GM23338 (cell line): ENCODE measurements at regions not wholly inside any gene's neighbourhood (a gene's known extent, or its start where the extent isn't known, plus 50 kb on each side); places are given as distances from the start of the nearest gene placed in this dataset.

Source experiments
- ATAC-seq: fragments of 200-7000 bp; cut with Tn5 transposase; 3 replicates; pipeline ENCODE4 v1.9.1; 2020
- DNase-seq: peaks from one replicate; pipeline ENCODE4 v3.0.0-alpha.2; 2015; ENCODE audit warnings: low spot score
- H2AFZ ChIP-seq: fragments of 200-600 bp; sonication (generic); 2 replicates; pipeline ENCODE4 v1.8.0; 2016; ENCODE audit warnings: antibody characterized with exemption, mild to moderate bottlenecking, moderate library complexity
- H3F3A ChIP-seq: fragments of 200-600 bp; sonication (generic); replicated peaks from 2 replicates; pipeline ENCODE4 v1.8.0; 2017; ENCODE audit warnings: antibody characterized with exemption, mixed run types, low read depth
- H3K27ac ChIP-seq: fragments of 200-600 bp; sonication (generic); 2 replicates; pipeline ENCODE4 v1.6.1; 2016; ENCODE audit warnings: low read depth
- H3K27me3 ChIP-seq: fragments of 200-600 bp; sonication (generic); 2 replicates; pipeline ENCODE4 v1.8.0; 2016; ENCODE audit warnings: mild to moderate bottlenecking, mixed run types, moderate library complexity; ENCODE audit not compliant: insufficient read depth
- H3K36me3 ChIP-seq: fragments of 200-600 bp; sonication (generic); 2 replicates; pipeline ENCODE4 v1.8.0; 2016; ENCODE audit warnings: mild to moderate bottlenecking; ENCODE audit not compliant: insufficient read depth
- H3K4me1 ChIP-seq: fragments of 200-600 bp; sonication (generic); 2 replicates; pipeline ENCODE4 v1.8.0; 2016; ENCODE audit warnings: mild to moderate bottlenecking, moderate library complexity; ENCODE audit not compliant: insufficient read depth
- H3K4me2 ChIP-seq: fragments of 200-600 bp; sonication (generic); 2 replicates; pipeline ENCODE4 v1.7.1; 2017; ENCODE audit warnings: mixed run types
- H3K4me3 ChIP-seq: fragments of 200-600 bp; sonication (generic); 2 replicates; pipeline ENCODE4 v1.6.1; 2016; ENCODE audit warnings: mixed run types
- H3K79me2 ChIP-seq: fragments of 200-600 bp; sonication (generic); replicated peaks from 2 replicates; pipeline ENCODE4 v1.8.0; 2017; ENCODE audit warnings: mild to moderate bottlenecking; ENCODE audit not compliant: insufficient read depth
- H3K9me2 ChIP-seq: fragments of 200-600 bp; sonication (generic); 2 replicates; pipeline ENCODE4 v1.8.0; 2017; ENCODE audit not compliant: insufficient read depth
- H4K20me1 ChIP-seq: fragments of 200-600 bp; sonication (generic); replicated peaks from 2 replicates; pipeline ENCODE4 v1.8.0; 2017; ENCODE audit warnings: mild to moderate bottlenecking; ENCODE audit not compliant: insufficient read depth
- H3K27ac Mint-ChIP-seq: 2 replicates; pipeline ENCODE4 v1.8.0; 2020; ENCODE audit warnings: inconsistent platforms, mild to moderate bottlenecking, moderate library complexity, mixed read lengths
- H3K27me3 Mint-ChIP-seq: 3 replicates; pipeline ENCODE4 v1.8.0; 2022; ENCODE audit warnings: low read depth, mild to moderate bottlenecking, moderate library complexity, mixed read lengths, inconsistent platforms; ENCODE audit not compliant: insufficient read depth, poor library complexity
- H3K36me3 Mint-ChIP-seq: 3 replicates; pipeline ENCODE4 v1.8.0; 2021; ENCODE audit warnings: low read depth, mild to moderate bottlenecking, inconsistent platforms, moderate library complexity, mixed read lengths
- H3K4me1 Mint-ChIP-seq: 3 replicates; pipeline ENCODE4 v1.8.0; 2020; ENCODE audit warnings: mild to moderate bottlenecking, inconsistent platforms, mixed read lengths
- H3K4me3 Mint-ChIP-seq: 3 replicates; pipeline ENCODE4 v1.8.0; 2021; ENCODE audit warnings: moderate library complexity, mild to moderate bottlenecking, inconsistent platforms, mixed read lengths
- H3K9me3 Mint-ChIP-seq: 3 replicates; pipeline ENCODE4 v1.8.0; 2020; ENCODE audit warnings: moderate library complexity, mild to moderate bottlenecking, inconsistent platforms, mixed read lengths
- CREB1 ChIP-seq: fragments of 250-450 bp; sonication (Bioruptor Pico); IDR thresholded peaks from 2 replicates; pipeline ENCODE4 v1.5.0; 2020; ENCODE audit warnings: low read depth, mild to moderate bottlenecking, moderate library complexity
- EZH2 ChIP-seq: fragments of 200-600 bp; sonication (generic); IDR thresholded peaks from one replicate; pipeline ENCODE4 v1.8.0; 2017; ENCODE audit warnings: antibody characterized with exemption, mild to moderate bottlenecking, low read depth; ENCODE audit not compliant: unreplicated experiment
- EZH2phosphoT487 ChIP-seq: fragments of 200-600 bp; sonication (generic); IDR thresholded peaks from one replicate; pipeline ENCODE4 v1.8.1; 2018; ENCODE audit warnings: antibody characterized with exemption; ENCODE audit not compliant: unreplicated experiment
- JUNB ChIP-seq: IDR thresholded peaks from one replicate; pipeline ENCODE4 v1.6.1; 2016; ENCODE audit warnings: antibody characterized with exemption; ENCODE audit not compliant: unreplicated experiment
- NANOG ChIP-seq: IDR thresholded peaks from 2 replicates; pipeline ENCODE4 v1.6.1; 2016; ENCODE audit warnings: antibody characterized with exemption, borderline replicate concordance
- POLR2AphosphoS5 ChIP-seq: IDR thresholded peaks from 2 replicates; pipeline ENCODE4 v1.6.1; 2016; ENCODE audit warnings: antibody characterized with exemption, low read depth
- STAT1 ChIP-seq: IDR thresholded peaks from one replicate; pipeline ENCODE4 v1.6.1; 2016; ENCODE audit warnings: antibody characterized with exemption; ENCODE audit not compliant: unreplicated experiment
- ZNF114 ChIP-seq: fragments of 250-450 bp; sonication (Bioruptor Pico); IDR thresholded peaks from 2 replicates; pipeline ENCODE4 v1.5.0; 2020; ENCODE audit warnings: mild to moderate bottlenecking, moderate library complexity
- ZNF331 ChIP-seq: fragments of 250-450 bp; sonication (Bioruptor Pico); IDR thresholded peaks from 2 replicates; pipeline ENCODE4 v1.5.0; 2020; ENCODE audit warnings: low read depth, mild to moderate bottlenecking, moderate library complexity
- TF ChIP-seq, protein P1 (sequence below), 2 experiments: fragments of 200-600 bp in 1 of 2; sonication (generic) in 1 of 2; conservative IDR thresholded peaks; 2 replicates each; pipeline versions ENCODE4 v1.5.1 to v1.6.1; 2016 to 2017; ENCODE audit warnings: antibody characterized with exemption in 2 of 2, low read depth in 2 of 2, mild to moderate bottlenecking in 2 of 2, moderate library complexity in 1 of 2
- TF ChIP-seq, protein P2 (sequence below): fragments of 250-450 bp; sonication (Bioruptor Pico); IDR thresholded peaks from 2 replicates; pipeline ENCODE4 v1.5.0; 2020; ENCODE audit warnings: mild to moderate bottlenecking, moderate library complexity
- TF ChIP-seq, protein P3 (sequence below): IDR thresholded peaks from 2 replicates; pipeline ENCODE4 v1.6.1; 2016; ENCODE audit warnings: antibody characterized with exemption

DNA sequence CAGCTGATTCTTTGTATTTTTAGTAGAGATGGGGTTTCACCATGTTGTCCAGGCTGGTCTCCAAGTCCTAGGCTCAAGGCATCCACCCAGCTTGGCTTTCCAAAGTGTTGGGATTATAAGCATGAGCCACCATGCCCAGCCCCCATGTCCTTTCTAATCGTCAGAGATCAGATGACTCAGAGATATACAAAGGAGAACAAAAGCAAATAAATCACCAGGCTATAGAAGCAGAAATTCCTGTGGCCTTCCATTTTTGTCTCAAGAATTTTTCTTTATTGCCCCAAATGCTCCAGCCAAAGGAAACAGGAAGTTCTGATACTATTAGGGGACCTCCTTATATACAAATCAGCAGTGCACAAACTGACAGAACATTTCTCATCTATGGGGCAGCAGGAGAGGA is 207.8 kb downstream of the RFC3 start:
- Mint-ChIP-seq H3K27ac (no peak overlapping the region), H3K27me3 (no peaks in the 10 kb centered on the region), H3K9me3 (peaks cover 22% of the 10 kb centered on the region), H3K36me3 (peaks cover 18% of the 10 kb centered on the region), H3K4me3 (no peak overlapping the region), H3K4me1 (no peaks in the 10 kb centered on the region)
- no peaks in the 10 kb centered on the region for H3K4me1 ChIP-seq
- ATAC-seq (no peak), DNase-seq (no peak)
- peaks cover 6% of the 10 kb centered on the region; the same call in 1 of the 2 replicates for H3K9me2 ChIP-seq
- no peaks in the 10 kb centered on the region for H4K20me1 ChIP-seq
- H3K79me2 ChIP-seq = no peaks in the 10 kb centered on the region
- no peaks in the 10 kb centered on the region for H3F3A ChIP-seq
- no peaks in the 10 kb centered on the region for H3K36me3 ChIP-seq
- H3K4me2 ChIP-seq = no peak overlapping the region
- H2AFZ ChIP-seq = no peak overlapping the region
- TF ChIP-seq STAT1 (no peak), CREB1 (CRISPR knock-in tag) (no peak), JUNB (no peak), ZNF331 (CRISPR knock-in tag) (no peak), EZH2 (no peak), ZNF114 (CRISPR knock-in tag) (no peak)
- TF ChIP-seq, protein P1, sequence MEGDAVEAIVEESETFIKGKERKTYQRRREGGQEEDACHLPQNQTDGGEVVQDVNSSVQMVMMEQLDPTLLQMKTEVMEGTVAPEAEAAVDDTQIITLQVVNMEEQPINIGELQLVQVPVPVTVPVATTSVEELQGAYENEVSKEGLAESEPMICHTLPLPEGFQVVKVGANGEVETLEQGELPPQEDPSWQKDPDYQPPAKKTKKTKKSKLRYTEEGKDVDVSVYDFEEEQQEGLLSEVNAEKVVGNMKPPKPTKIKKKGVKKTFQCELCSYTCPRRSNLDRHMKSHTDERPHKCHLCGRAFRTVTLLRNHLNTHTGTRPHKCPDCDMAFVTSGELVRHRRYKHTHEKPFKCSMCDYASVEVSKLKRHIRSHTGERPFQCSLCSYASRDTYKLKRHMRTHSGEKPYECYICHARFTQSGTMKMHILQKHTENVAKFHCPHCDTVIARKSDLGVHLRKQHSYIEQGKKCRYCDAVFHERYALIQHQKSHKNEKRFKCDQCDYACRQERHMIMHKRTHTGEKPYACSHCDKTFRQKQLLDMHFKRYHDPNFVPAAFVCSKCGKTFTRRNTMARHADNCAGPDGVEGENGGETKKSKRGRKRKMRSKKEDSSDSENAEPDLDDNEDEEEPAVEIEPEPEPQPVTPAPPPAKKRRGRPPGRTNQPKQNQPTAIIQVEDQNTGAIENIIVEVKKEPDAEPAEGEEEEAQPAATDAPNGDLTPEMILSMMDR (conservative IDR thresholded peaks at IDR 0.05; ENCODE audit: low read depth in 2 of 2) = no peak
- no peak overlapping the region for H3K4me3 ChIP-seq
- H3K27ac ChIP-seq = no peak overlapping the region
- no peaks in the 10 kb centered on the region for H3K27me3 ChIP-seq

DNA sequence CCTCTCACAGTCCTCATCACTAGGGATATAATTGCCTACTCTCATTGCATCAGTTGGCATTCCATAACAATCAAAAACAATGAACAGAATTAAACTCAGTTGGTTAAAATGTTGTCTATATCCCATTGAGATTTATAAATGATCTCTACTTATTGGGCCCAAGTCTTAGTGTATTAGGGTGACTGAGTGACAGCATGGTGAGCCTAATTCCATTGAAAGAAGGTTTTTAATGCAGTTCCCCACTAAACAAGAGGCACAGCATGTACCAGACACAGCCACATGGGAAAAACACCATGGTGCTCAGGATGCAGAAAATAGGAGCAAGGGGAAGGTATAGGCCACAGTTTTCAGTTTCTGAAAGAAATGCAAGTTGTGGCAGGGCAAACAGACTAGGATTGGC is 208.4 kb downstream of the RFC3 start:
- Histone ChIP-seq H3K36me3 (no peaks in the 10 kb centered on the region), H3K79me2 (no peaks in the 10 kb centered on the region), H3F3A (no peaks in the 10 kb centered on the region), H3K9me2 (peaks cover 6% of the 10 kb centered on the region; the same call in 1 of the 2 replicates), H3K27me3 (no peaks in the 10 kb centered on the region), H4K20me1 (no peaks in the 10 kb centered on the region), H3K4me1 (no peaks in the 10 kb centered on the region), H3K27ac (no peak overlapping the region), H2AFZ (no peak overlapping the region), H3K4me3 (no peak overlapping the region), H3K4me2 (no peak overlapping the region)
- Mint-ChIP-seq H3K27me3 (no peaks in the 10 kb centered on the region), H3K9me3 (peaks cover 21% of the 10 kb centered on the region), H3K27ac (no peak overlapping the region), H3K4me1 (no peaks in the 10 kb centered on the region), H3K4me3 (no peak overlapping the region), H3K36me3 (peaks cover 16% of the 10 kb centered on the region)
- no peak for ATAC-seq
- DNase-seq = no peak
- TF ChIP-seq STAT1 = no peak
- no peak for TF ChIP-seq EZH2phosphoT487
- TF ChIP-seq ZNF114 (CRISPR knock-in tag) = no peak
- no peak for TF ChIP-seq EZH2
- TF ChIP-seq, protein P2, sequence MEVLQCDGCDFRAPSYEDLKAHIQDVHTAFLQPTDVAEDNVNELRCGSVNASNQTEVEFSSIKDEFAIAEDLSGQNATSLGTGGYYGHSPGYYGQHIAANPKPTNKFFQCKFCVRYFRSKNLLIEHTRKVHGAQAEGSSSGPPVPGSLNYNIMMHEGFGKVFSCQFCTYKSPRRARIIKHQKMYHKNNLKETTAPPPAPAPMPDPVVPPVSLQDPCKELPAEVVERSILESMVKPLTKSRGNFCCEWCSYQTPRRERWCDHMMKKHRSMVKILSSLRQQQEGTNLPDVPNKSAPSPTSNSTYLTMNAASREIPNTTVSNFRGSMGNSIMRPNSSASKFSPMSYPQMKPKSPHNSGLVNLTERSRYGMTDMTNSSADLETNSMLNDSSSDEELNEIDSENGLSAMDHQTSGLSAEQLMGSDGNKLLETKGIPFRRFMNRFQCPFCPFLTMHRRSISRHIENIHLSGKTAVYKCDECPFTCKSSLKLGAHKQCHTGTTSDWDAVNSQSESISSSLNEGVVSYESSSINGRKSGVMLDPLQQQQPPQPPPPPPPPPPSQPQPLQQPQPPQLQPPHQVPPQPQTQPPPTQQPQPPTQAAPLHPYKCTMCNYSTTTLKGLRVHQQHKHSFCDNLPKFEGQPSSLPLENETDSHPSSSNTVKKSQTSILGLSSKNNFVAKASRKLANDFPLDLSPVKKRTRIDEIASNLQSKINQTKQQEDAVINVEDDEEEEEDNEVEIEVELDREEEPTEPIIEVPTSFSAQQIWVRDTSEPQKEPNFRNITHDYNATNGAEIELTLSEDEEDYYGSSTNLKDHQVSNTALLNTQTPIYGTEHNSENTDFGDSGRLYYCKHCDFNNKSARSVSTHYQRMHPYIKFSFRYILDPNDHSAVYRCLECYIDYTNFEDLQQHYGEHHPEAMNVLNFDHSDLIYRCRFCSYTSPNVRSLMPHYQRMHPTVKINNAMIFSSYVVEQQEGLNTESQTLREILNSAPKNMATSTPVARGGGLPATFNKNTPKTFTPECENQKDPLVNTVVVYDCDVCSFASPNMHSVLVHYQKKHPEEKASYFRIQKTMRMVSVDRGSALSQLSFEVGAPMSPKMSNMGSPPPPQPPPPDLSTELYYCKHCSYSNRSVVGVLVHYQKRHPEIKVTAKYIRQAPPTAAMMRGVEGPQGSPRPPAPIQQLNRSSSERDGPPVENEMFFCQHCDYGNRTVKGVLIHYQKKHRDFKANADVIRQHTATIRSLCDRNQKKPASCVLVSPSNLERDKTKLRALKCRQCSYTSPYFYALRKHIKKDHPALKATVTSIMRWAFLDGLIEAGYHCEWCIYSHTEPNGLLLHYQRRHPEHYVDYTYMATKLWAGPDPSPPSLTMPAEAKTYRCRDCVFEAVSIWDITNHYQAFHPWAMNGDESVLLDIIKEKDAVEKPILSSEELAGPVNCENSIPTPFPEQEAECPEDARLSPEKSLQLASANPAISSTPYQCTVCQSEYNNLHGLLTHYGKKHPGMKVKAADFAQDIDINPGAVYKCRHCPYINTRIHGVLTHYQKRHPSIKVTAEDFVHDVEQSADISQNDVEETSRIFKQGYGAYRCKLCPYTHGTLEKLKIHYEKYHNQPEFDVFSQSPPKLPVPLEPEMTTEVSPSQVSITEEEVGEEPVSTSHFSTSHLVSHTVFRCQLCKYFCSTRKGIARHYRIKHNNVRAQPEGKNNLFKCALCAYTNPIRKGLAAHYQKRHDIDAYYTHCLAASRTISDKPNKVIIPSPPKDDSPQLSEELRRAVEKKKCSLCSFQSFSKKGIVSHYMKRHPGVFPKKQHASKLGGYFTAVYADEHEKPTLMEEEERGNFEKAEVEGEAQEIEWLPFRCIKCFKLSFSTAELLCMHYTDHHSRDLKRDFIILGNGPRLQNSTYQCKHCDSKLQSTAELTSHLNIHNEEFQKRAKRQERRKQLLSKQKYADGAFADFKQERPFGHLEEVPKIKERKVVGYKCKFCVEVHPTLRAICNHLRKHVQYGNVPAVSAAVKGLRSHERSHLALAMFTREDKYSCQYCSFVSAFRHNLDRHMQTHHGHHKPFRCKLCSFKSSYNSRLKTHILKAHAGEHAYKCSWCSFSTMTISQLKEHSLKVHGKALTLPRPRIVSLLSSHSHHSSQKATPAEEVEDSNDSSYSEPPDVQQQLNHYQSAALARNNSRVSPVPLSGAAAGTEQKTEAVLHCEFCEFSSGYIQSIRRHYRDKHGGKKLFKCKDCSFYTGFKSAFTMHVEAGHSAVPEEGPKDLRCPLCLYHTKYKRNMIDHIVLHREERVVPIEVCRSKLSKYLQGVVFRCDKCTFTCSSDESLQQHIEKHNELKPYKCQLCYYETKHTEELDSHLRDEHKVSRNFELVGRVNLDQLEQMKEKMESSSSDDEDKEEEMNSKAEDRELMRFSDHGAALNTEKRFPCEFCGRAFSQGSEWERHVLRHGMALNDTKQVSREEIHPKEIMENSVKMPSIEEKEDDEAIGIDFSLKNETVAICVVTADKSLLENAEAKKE (CRISPR knock-in tag) = no peak
- no peak for TF ChIP-seq NANOG
- no peak for TF ChIP-seq CREB1 (CRISPR knock-in tag)
- TF ChIP-seq POLR2AphosphoS5 = no peak
- TF ChIP-seq ZNF331 (CRISPR knock-in tag) = no peak
- TF ChIP-seq, protein P3, sequence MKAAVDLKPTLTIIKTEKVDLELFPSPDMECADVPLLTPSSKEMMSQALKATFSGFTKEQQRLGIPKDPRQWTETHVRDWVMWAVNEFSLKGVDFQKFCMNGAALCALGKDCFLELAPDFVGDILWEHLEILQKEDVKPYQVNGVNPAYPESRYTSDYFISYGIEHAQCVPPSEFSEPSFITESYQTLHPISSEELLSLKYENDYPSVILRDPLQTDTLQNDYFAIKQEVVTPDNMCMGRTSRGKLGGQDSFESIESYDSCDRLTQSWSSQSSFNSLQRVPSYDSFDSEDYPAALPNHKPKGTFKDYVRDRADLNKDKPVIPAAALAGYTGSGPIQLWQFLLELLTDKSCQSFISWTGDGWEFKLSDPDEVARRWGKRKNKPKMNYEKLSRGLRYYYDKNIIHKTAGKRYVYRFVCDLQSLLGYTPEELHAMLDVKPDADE = no peak
